ENCODE measurements at regions not wholly inside any gene's neighbourhood (a gene's known extent, or its start where the extent isn't known, plus 50 kb on each side); places are given as distances from the start of the nearest gene placed in this dataset.

DNA sequence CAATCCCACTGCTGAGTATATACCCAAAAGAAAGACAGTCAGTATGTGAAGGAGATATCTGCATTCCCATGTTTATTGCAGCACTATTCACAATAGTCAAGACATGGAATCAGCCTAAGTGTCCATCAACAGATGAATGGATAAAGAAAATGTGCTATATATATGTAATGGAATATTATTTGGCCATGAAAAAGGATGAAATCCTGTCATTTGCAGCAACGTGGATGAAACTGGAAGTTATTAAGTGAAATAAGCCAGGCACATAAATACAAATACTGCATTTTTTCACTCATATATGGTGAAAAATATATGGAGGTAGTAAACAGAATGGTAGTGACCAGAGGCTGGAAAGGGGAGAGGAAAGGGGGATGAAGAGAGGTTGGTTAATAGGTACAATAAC, 188.9 kb upstream of the SERP2 start:
- intact Hi-C loops (cut with DNase I) = no loop called here

DNA sequence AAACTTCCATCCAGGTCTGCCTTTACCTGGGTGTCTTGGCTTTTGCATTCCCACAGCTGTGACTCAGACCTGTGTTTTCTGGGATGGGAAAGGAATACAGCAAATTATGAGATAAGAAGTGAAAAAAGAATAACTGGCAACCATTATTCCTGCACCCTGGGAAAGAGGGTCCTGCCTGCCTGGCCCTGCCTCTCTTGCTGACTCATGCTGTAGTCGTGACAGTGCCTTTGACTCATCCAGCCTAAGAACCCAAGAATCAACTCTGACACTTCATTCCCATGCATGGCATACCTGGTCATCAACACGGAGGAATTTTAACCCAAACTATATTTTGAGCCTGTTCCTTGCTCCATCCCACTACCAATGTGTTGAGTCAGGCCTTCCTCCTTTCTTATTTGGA, 185.4 kb upstream of the SERP2 start:
- TF ChIP-seq, protein P1, sequence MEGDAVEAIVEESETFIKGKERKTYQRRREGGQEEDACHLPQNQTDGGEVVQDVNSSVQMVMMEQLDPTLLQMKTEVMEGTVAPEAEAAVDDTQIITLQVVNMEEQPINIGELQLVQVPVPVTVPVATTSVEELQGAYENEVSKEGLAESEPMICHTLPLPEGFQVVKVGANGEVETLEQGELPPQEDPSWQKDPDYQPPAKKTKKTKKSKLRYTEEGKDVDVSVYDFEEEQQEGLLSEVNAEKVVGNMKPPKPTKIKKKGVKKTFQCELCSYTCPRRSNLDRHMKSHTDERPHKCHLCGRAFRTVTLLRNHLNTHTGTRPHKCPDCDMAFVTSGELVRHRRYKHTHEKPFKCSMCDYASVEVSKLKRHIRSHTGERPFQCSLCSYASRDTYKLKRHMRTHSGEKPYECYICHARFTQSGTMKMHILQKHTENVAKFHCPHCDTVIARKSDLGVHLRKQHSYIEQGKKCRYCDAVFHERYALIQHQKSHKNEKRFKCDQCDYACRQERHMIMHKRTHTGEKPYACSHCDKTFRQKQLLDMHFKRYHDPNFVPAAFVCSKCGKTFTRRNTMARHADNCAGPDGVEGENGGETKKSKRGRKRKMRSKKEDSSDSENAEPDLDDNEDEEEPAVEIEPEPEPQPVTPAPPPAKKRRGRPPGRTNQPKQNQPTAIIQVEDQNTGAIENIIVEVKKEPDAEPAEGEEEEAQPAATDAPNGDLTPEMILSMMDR (IDR thresholded peaks at IDR 0.05) = no peak
- TF ChIP-seq POLR2AphosphoS5 (IDR thresholded peaks at IDR 0.05) = no peak
- TF ChIP-seq POLR2A (IDR thresholded peaks at IDR 0.05) = no peak
- no peak for TF ChIP-seq EP300 (IDR thresholded peaks at IDR 0.05)
- no peak for DNase-seq
- H3K27me3 ChIP-seq = no peaks in the 10 kb centered on the region
- H3K9me3 ChIP-seq = no peaks in the 10 kb centered on the region
- 82 to 84% methylated on average over 2 of the region's 2 CpGs for WGBS, 2 donors
- H3K4me1 ChIP-seq = peaks cover 0 to 4% (median 0%) of the 10 kb centered on the region in 4 donors
- intact Hi-C loops (cut with DNase I) = no loop called here
- no peak overlapping the region for H3K27ac ChIP-seq
- H3K36me3 ChIP-seq = no peaks in the 10 kb centered on the region
- H3K4me3 ChIP-seq = no peak overlapping the region

More for the DNA sequence above, 188.9 kb upstream of the SERP2 start:
- Histone ChIP-seq H3K27me3 (no peaks in the 10 kb centered on the region), H3K4me3 (no peak overlapping the region), H3K36me3 (no peaks in the 10 kb centered on the region), H3K9me3 (no peaks in the 10 kb centered on the region), H3K27ac (no peak overlapping the region), H3K4me1 (no peaks in the 10 kb centered on the region)
- 46 to 62% methylated on average over 1 of the region's 1 CpG for WGBS, 2 donors
- TF ChIP-seq, protein P1 (IDR thresholded peaks at IDR 0.05) = no peak
- no peak for TF ChIP-seq EP300 (IDR thresholded peaks at IDR 0.05)
- no peak for TF ChIP-seq POLR2A (IDR thresholded peaks at IDR 0.05)
- TF ChIP-seq POLR2AphosphoS5 (IDR thresholded peaks at IDR 0.05) = no peak
- DNase-seq = no peak

DNA sequence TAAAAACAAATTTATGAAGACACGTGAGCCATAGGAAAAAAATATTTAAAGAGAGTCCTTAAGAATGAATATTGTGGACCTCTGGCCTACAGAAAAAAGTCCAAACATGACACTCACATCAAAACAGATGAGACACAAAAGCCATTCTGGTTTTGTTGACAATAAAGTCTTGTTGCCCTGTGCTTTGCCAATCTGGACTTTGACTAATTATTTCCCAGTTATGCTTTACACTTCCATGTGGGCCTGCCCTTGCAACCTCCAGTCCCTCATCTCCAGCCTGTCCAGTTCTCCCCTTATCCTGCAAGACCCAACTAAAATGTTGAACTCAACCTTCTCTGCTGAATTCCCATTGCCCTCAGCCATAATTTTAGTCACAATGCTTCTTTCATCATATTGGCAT, 184.5 kb upstream of the SERP2 start:
- H3K4me1 ChIP-seq = peaks cover 0 to 4% (median 0%) of the 10 kb centered on the region in 4 donors
- no peak for TF ChIP-seq EP300 (IDR thresholded peaks at IDR 0.05)
- TF ChIP-seq, protein P1 (IDR thresholded peaks at IDR 0.05) = no peak
- TF ChIP-seq POLR2AphosphoS5 (IDR thresholded peaks at IDR 0.05) = no peak
- TF ChIP-seq POLR2A (IDR thresholded peaks at IDR 0.05) = no peak
- no peaks in the 10 kb centered on the region for H3K9me3 ChIP-seq
- intact Hi-C loops (cut with DNase I) = no loop called here
- no peak overlapping the region for H3K27ac ChIP-seq
- no peak for DNase-seq
- no peaks in the 10 kb centered on the region for H3K36me3 ChIP-seq
- no peak overlapping the region for H3K4me3 ChIP-seq
- WGBS, 2 donors = 80 to 92% methylated on average over 1 of the region's 1 CpG
- H3K27me3 ChIP-seq = no peaks in the 10 kb centered on the region

DNA sequence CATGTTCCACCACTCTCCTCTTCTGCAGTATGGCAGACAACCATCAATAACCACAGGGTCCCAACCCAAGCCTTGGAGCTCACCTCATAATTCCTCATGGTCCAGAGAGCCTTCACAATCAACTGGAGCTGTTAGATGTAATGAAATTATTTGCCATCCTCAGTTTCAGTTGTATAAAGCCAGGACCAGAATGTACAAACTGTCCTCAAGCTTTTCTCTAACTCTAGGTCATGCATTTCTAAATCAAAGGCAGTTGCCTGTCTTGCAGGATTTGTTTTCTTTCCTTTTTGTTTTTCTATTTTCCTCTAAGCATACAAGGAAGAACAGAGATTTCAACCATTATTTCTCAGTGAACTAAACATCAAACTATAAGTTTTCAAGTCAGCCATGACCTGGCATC, 182.5 kb upstream of the SERP2 start:
- DNase-seq = no peak
- H3K4me1 ChIP-seq = peaks cover 0 to 4% (median 0%) of the 10 kb centered on the region in 4 donors
- no peak overlapping the region for H3K4me3 ChIP-seq
- H3K27ac ChIP-seq = peak overlapping the region in 1 of 4 donors; percentile 39
- H3K27me3 ChIP-seq = no peaks in the 10 kb centered on the region
- H3K9me3 ChIP-seq = no peaks in the 10 kb centered on the region
- intact Hi-C loops (cut with DNase I) = no loop called here
- H3K36me3 ChIP-seq = no peaks in the 10 kb centered on the region
- TF ChIP-seq POLR2A (IDR thresholded peaks at IDR 0.05) = no peak
- no peak for TF ChIP-seq EP300 (IDR thresholded peaks at IDR 0.05)
- TF ChIP-seq POLR2AphosphoS5 (IDR thresholded peaks at IDR 0.05) = no peak
- TF ChIP-seq, protein P1 (IDR thresholded peaks at IDR 0.05) = no peak

DNA sequence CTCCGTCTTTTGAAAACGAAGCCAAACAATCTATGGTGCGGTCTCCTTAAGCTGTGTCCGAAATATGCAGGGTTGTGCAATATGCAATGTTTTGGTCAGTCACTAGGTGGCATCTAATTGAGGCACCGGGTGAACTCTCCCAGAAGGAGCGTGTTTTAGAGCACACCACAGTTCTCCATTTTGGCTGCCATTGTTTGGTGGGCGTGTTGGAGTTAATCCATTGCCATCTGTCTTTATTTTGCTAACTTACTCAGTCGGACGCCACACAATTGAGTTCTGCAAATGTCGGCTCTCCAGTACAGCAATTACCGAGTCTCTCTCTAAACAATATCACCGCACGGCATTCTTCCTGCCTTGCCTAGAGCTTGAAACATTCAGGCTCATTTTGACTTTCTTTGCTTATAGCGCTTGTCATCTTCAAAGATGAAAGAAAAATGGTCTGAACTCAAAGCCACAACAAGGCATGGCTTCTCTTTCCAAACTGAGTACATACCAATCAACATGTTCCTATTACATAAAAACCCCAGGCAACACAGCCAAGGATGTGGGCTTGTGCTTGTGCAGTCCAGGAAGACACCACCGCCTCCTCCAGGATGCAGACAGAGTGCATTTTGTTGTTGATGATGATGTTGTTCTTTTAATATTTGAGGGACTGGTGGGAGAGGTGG, 182.0 kb upstream of the SERP2 start:
- no peaks in the 10 kb centered on the region for H3K9me3 ChIP-seq
- intact Hi-C loops (cut with DNase I) = no loop called here
- no peak overlapping the region for H3K4me3 ChIP-seq
- H3K27me3 ChIP-seq = no peaks in the 10 kb centered on the region
- DNase-seq = no peak
- 61 to 64% methylated on average over 15 of the region's 15 CpGs for WGBS, 2 donors
- H3K27ac ChIP-seq = peak overlapping the region in 1 of 4 donors; percentile 39
- no peaks in the 10 kb centered on the region for H3K36me3 ChIP-seq
- TF ChIP-seq EP300 (IDR thresholded peaks at IDR 0.05) = no peak
- TF ChIP-seq, protein P1 (IDR thresholded peaks at IDR 0.05) = peak; percentile 61 to 80 (median 70)
- no peak for TF ChIP-seq POLR2A (IDR thresholded peaks at IDR 0.05)
- peak in 3 of 4 donors; percentile 10 to 36 (median 25) for TF ChIP-seq POLR2AphosphoS5 (IDR thresholded peaks at IDR 0.05)
- H3K4me1 ChIP-seq = peaks cover 0 to 4% (median 0%) of the 10 kb centered on the region in 4 donors

Data from sigmoid colon (tissue), 6 donors.